GM21390 (cell line): ENCODE measurements at regions not wholly inside any gene's neighbourhood (a gene's known extent, or its start where the extent isn't known, plus 50 kb on each side); places are given as distances from the start of the nearest gene placed in this dataset.

ENCODE experiments used
- ATAC-seq: cut with Tn5 transposase; IDR thresholded peaks from one replicate; pipeline ENCODE4 v1.9.1; 2021; ENCODE audit not compliant: unreplicated experiment

GRCh38 chr14:25180221-25180620 is 130.3 kb upstream of the STXBP6 start:
- ATAC-seq, result no peak

- ATAC-seq, result no peak
These were observed 128.3 kb upstream of the STXBP6 start for GRCh38 chr14:25178255-25178654.

- ATAC-seq, result no peak
These were observed 101.2 kb upstream of the STXBP6 start for GRCh38 chr14:25150934-25151790.

GRCh38 chr14:25150401-25150800 is 100.5 kb upstream of the STXBP6 start:
- ATAC-seq, result no peak

DNA sequence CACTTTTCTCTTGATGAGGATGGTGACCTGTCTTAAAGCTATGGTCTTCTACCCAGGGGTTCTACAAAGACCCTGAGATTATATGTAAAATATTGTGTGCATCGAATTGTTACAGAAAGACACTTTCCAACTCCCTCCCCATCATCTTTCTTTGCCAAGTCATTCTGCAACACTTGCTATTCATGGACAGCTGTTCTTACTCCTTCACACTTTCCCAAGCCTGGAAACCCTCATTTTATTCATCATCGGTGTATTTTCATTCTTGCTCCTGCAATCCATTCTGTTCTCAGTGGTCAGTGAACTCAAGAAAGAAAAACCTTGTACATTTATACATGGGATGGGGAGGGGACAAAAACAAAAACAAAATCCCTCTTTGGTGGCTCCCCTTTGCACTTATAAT is 90.5 kb upstream of the STXBP6 start:
- ATAC-seq, result no peak

GRCh38 chr14:25136811-25137210 is 86.9 kb upstream of the STXBP6 start:
- ATAC-seq, result no peak

GRCh38 chr14:25134184-25134583 is 84.2 kb upstream of the STXBP6 start:
- ATAC-seq, result no peak

DNA sequence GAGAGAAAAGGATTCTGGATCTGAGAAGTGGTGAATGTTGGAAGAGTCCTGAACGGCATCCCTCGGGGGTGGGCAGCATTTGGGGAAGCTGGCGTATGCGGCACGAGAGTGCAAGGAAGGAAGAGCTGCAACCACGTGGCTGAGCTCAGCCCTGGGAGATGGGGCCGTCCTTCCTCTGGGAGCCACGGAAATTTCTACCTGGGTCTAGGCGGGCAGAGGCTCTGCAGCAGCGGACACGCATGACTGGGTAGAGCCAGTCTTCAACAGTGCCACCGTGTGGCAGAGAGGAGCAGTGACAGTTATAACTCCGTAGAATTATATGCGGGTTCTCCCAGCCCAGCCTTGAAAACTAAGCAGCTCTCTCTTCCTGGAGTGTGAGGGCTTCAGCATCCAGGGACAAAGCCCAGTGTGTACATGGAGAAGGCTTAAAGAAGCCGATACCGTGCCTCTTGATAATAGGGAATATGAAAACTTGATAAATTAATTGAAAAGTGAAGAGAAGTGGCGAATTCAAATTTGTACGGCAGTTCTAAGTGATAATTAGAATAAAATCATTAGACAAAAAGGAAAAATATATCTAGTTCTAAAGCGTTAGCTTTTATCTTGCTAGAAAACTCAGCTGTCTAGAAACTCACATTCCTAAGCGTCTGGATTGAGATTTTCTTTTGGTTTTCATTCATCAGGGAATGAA is 82.9 kb upstream of the STXBP6 start:
- ATAC-seq, result peak; percentile 88

GRCh38 chr14:25132094-25132493 is 82.1 kb upstream of the STXBP6 start:
- ATAC-seq, result no peak

- ATAC-seq, result no peak
These were observed 72.9 kb upstream of the STXBP6 start for GRCh38 chr14:25122843-25123242.

GRCh38 chr14:25122211-25122610 is 72.3 kb upstream of the STXBP6 start:
- ATAC-seq, result no peak

GRCh38 chr14:25121337-25122129 is 71.6 kb upstream of the STXBP6 start:
- ATAC-seq, result no peak

GRCh38 chr14:25120261-25120660 is 70.3 kb upstream of the STXBP6 start:
- no peak for ATAC-seq

DNA sequence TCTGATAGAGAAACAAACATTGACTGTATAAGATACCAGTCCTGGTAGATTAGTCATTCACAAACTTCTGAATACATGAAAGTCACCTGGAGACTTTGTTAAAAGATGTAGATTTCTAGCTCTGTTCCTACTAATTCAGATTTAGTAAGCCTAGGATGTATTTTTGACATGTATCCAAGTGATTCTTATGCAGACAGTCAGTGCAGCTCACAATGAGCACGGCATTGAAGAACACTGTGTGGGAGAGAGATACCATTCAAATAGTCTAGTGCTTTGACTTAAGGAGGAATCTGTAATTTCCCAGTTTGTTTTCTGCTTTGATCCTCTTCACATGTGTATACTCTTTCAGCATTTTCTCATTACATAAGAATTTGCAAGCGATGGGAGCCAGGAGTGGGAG is 68.7 kb upstream of the STXBP6 start:
- no peak for ATAC-seq

GRCh38 chr14:25117342-25117741 is 67.4 kb upstream of the STXBP6 start:
- ATAC-seq, result no peak

DNA sequence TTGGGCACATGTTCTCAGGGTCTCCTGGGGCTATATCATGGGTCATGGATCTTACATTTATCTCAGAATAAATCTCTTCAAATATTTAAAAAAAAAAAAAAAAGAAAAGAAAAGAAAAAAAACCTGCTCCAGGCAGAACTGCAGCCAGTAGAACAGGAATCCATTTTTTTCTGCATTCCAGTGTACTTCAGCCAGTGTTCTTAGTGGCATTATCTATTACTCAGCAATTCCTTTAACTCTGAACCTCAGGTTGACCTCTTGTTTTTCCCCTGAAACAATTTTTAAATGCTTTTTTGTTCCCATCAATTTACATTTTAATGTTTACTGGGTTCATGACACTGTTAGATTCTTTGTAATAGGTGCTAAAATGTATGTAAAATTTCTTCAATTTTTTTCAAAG is 66.7 kb upstream of the STXBP6 start:
- no peak for ATAC-seq

GRCh38 chr14:25113394-25113793 is 63.4 kb upstream of the STXBP6 start:
- no peak for ATAC-seq

- ATAC-seq, result no peak
These were observed 61.2 kb upstream of the STXBP6 start for GRCh38 chr14:25111061-25111601.

DNA sequence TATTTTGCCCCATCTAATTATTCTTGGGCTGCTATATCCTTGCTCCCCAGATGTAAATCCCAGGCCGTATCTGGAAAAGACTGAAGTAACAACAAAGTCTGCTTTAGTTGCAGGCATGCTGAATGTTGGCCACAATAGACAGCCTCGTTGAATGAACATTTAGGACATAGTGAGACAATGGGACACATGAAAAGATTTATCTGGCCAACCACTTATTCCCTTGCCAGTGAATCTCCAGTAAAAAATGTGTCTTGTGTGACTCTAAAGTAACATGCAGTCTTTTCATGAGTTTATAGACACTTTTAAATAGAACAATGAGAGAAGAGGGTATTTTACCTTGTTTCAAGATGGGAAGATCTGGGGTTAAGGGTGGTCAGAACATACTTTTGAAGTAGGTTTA is 60.2 kb upstream of the STXBP6 start:
- ATAC-seq, result no peak

- no peak for ATAC-seq
These were observed 59.0 kb upstream of the STXBP6 start for GRCh38 chr14:25108959-25109358.

- ATAC-seq, result no peak
These were observed 58.3 kb upstream of the STXBP6 start for GRCh38 chr14:25108291-25108690.
